Endothelial cell of umbilical vein (primary cell): ENCODE measurements at regions not wholly inside any gene's neighbourhood (a gene's known extent, or its start where the extent isn't known, plus 50 kb on each side); places are given as distances from the start of the nearest gene placed in this dataset.

Source experiments
- BruUV-seq: library from RNA; stranded (reverse); fragments of 400-500 nt; replicated peaks from 2 replicates; lab custom pipeline; 2021; lab: Mats Ljungman, UMichigan
- CTCF ChIA-PET: fragments of 300-600, 350-600 bp; sonication (Branson Sonifier 250); formaldehyde crosslinking; loops from one replicate; lab custom pipeline; 2021; ENCODE audit warnings: antibody characterized with exemption, inconsistent platforms; lab: Charles Lee
- POLR2A ChIA-PET: fragments of 300-600, 350-600 bp; sonication (Branson Sonifier 250); formaldehyde crosslinking; loops from one replicate; lab custom pipeline; 2021; ENCODE audit warnings: antibody characterized with exemption, inconsistent platforms; lab: Charles Lee
- DNase-seq: peaks from one replicate; pipeline ENCODE4 v3.0.0-alpha.2; 2011; ENCODE audit warnings: low read depth, low spot score
- FAIRE-seq: peaks from 2 replicates; lab custom pipeline; 2011; peaks lifted over from hg19 to GRCh38; lab: Jason Lieb, UNC
- H2AFZ ChIP-seq: 2 replicates; pipeline ENCODE4 v1.6.0; 2012; ENCODE audit warnings: low read depth, low read length, control low read depth, inconsistent platforms
- H3K27ac ChIP-seq: 2 replicates; pipeline ENCODE4 v1.5.1; 2011; ENCODE audit warnings: low read depth, mild to moderate bottlenecking, control low read depth, low read length, moderate library complexity; ENCODE audit not compliant: insufficient read depth
- H3K27me3 ChIP-seq, 2 experiments: 2 replicates each; pipeline versions ENCODE4 v1.6.0 to v1.6.1; 2011; ENCODE audit warnings: low read length in 2 of 2, mixed read lengths in 1 of 2; ENCODE audit not compliant: control insufficient read depth in 2 of 2, insufficient read depth in 2 of 2
- H3K36me3 ChIP-seq, 2 experiments: 2 replicates in 1 of 2; 3 replicates in 1 of 2; pipeline ENCODE4 v1.5.1; 2011; ENCODE audit warnings: low read length in 2 of 2, mild to moderate bottlenecking in 1 of 2, moderate library complexity in 1 of 2; ENCODE audit not compliant: control insufficient read depth in 2 of 2, insufficient read depth in 2 of 2; ENCODE audit errors: extremely low read depth in 1 of 2
- H3K4me1 ChIP-seq: 3 replicates; pipeline ENCODE4 v1.5.1; 2011; ENCODE audit warnings: mild to moderate bottlenecking, low read length; ENCODE audit not compliant: control insufficient read depth, insufficient read depth; ENCODE audit errors: extremely low read depth
- H3K4me2 ChIP-seq: 2 replicates; pipeline ENCODE4 v1.6.1; 2011; ENCODE audit warnings: low read length, control low read depth, mixed read lengths; ENCODE audit not compliant: insufficient read depth
- H3K4me3 ChIP-seq, 3 experiments: fragments of 200-600 bp in 1 of 3; sonication (generic), shearing (Covaris generic) in 1 of 3; replicated peaks in 1 of 3; 2 replicates each; pipeline ENCODE4 v1.5.1; 2011 to 2016; ENCODE audit warnings: control low read depth in 3 of 3, low read length in 3 of 3, mild to moderate bottlenecking in 2 of 3, inconsistent platforms in 1 of 3, low read depth in 1 of 3, moderate library complexity in 1 of 3; ENCODE audit not compliant: insufficient read depth in 1 of 3
- H3K79me2 ChIP-seq: 2 replicates; pipeline ENCODE4 v1.6.0; 2012; ENCODE audit warnings: low read length, inconsistent platforms; ENCODE audit not compliant: control insufficient read depth, insufficient read depth
- H3K9ac ChIP-seq: replicated peaks from 2 replicates; pipeline ENCODE3; 2011; ENCODE audit warnings: low read length, control low read depth; ENCODE audit not compliant: insufficient read depth; ENCODE audit errors: extremely low read depth
- H3K9me1 ChIP-seq: replicated peaks from 3 replicates; pipeline ENCODE4 v1.6.0; 2011; ENCODE audit warnings: mild to moderate bottlenecking, low read length; ENCODE audit not compliant: control insufficient read depth, insufficient read depth; ENCODE audit errors: extremely low read depth
- H3K9me3 ChIP-seq: replicated peaks from 2 replicates; pipeline ENCODE4 v1.5.1; 2012; ENCODE audit warnings: low read length, inconsistent platforms; ENCODE audit not compliant: control insufficient read depth, insufficient read depth
- H4K20me1 ChIP-seq: replicated peaks from 2 replicates; pipeline ENCODE3; 2011; ENCODE audit warnings: mild to moderate bottlenecking, low read length; ENCODE audit not compliant: control insufficient read depth, insufficient read depth; ENCODE audit errors: extremely low read depth
- CTCF ChIP-seq, 2 donors: IDR thresholded peaks; 1 replicate in 1 of 2; 2 replicates in 1 of 2; pipeline ENCODE4 v1.5.1; 2011; ENCODE audit warnings: low read length in 2 of 2, mild to moderate bottlenecking in 2 of 2, moderate library complexity in 2 of 2, control low read depth in 1 of 2, inconsistent platforms in 1 of 2, low read depth in 1 of 2; ENCODE audit not compliant: insufficient read depth in 1 of 2; ENCODE audit errors: extremely low read depth in 1 of 2
- EZH2 ChIP-seq: IDR thresholded peaks from 2 replicates; pipeline ENCODE4 v1.6.1; 2012; ENCODE audit warnings: borderline replicate concordance, low read depth, mild to moderate bottlenecking, moderate library complexity, low read length, inconsistent platforms; ENCODE audit not compliant: severe bottlenecking
- FOS ChIP-seq: IDR thresholded peaks from 2 replicates; pipeline ENCODE4 v1.6.1; 2011; ENCODE audit warnings: mild to moderate bottlenecking, low read length, moderate library complexity, borderline replicate concordance; ENCODE audit not compliant: insufficient read depth
- GATA2 ChIP-seq: IDR thresholded peaks from 2 replicates; pipeline ENCODE4 v1.7.0; 2011; ENCODE audit warnings: low read depth, mild to moderate bottlenecking, moderate library complexity, mixed read lengths, low read length; ENCODE audit not compliant: insufficient read length, insufficient read depth
- JUN ChIP-seq: IDR thresholded peaks from 2 replicates; pipeline ENCODE4 v1.6.1; 2011; ENCODE audit warnings: borderline replicate concordance, low read depth; ENCODE audit not compliant: insufficient read length, insufficient read depth
- MAX ChIP-seq: IDR thresholded peaks from 2 replicates; pipeline ENCODE4 v1.6.1; 2011; ENCODE audit not compliant: insufficient read depth, insufficient read length
- MYC ChIP-seq: IDR thresholded peaks from one replicate; pipeline ENCODE4 v1.6.1; 2011; ENCODE audit warnings: mild to moderate bottlenecking, low read depth, low read length
- POLR2A ChIP-seq: IDR thresholded peaks from 2 replicates; pipeline ENCODE4 v1.6.1; 2012; ENCODE audit warnings: low read depth, mild to moderate bottlenecking, control low read depth, low read length
- POLR2AphosphoS5 ChIP-seq: IDR thresholded peaks from 2 replicates; pipeline ENCODE4 v1.6.1; 2012; ENCODE audit warnings: low read depth, mild to moderate bottlenecking, control low read depth, low read length, moderate library complexity; ENCODE audit not compliant: insufficient read depth
- dilution Hi-C: fragments of 300-500 bp; cut with MboI; formaldehyde crosslinking; loops from one replicate; pipeline ENCODE4 v1.15.0; 2019; ENCODE audit warnings: low sequenced_read_pairs; ENCODE audit not compliant: extremely low pct_ligation_motif_present
- intact Hi-C: fragments of 100-400 bp; cut with micrococcal nuclease; formaldehyde crosslinking; loops from one replicate; pipeline ENCODE4 v1.10.0; 2022

GRCh38 chr10:108424656-108425055 is 1260.2 kb upstream of the SORCS1 start:
- dilution Hi-C loops, result no loop called here
- POLR2A ChIA-PET, result no interaction called here
- H3K9me1 ChIP-seq, result no peaks in the 10 kb centered on the region
- no peaks in the 10 kb centered on the region for H3K9me3 ChIP-seq
- no peaks in the 10 kb centered on the region for H3K4me1 ChIP-seq
- TF ChIP-seq POLR2A (no peak), GATA2 (no peak), JUN (no peak), CTCF (IDR thresholded peaks at IDR 0.05; ENCODE audit: extremely low read depth in 1 of 2, insufficient read depth in 1 of 2, low read depth in 1 of 2, low read length in 2 of 2) (no peak)
- no peaks in the 10 kb centered on the region for H3K27me3 ChIP-seq
- H3K9ac ChIP-seq, result no peak overlapping the region
- intact Hi-C loops, result no loop called here
- no peak overlapping the region for H2AFZ ChIP-seq
- DNase-seq (no peak), FAIRE-seq (no peak)
- no TSS peak for BruUV-seq
- no peak overlapping the region for H3K4me2 ChIP-seq
- CTCF ChIA-PET, result no interaction called here
- no peak overlapping the region for H3K27ac ChIP-seq
- H3K79me2 ChIP-seq, result no peaks in the 10 kb centered on the region
- H4K20me1 ChIP-seq, result no peaks in the 10 kb centered on the region
- no peak overlapping the region for H3K4me3 ChIP-seq
- no peaks in the 10 kb centered on the region for H3K36me3 ChIP-seq

GRCh38 chr10:108422286-108422685 is 1257.8 kb upstream of the SORCS1 start:
- no peaks in the 10 kb centered on the region for H3K9me1 ChIP-seq
- TF ChIP-seq FOS, result no peak
- no peak for TF ChIP-seq MYC
- no peak for TF ChIP-seq POLR2AphosphoS5
- no peak for TF ChIP-seq JUN
- no peak for TF ChIP-seq EZH2
- TF ChIP-seq CTCF (IDR thresholded peaks at IDR 0.05; ENCODE audit: extremely low read depth in 1 of 2, insufficient read depth in 1 of 2, low read depth in 1 of 2, low read length in 2 of 2), result no peak
- TF ChIP-seq GATA2, result no peak
- no peak for TF ChIP-seq MAX
- no peak for TF ChIP-seq POLR2A
- DNase-seq (no peak), FAIRE-seq (no peak)
- intact Hi-C loops (no loop called here), dilution Hi-C loops (no loop called here)
- no peaks in the 10 kb centered on the region for H3K79me2 ChIP-seq
- no TSS peak for BruUV-seq
- no peak overlapping the region for H2AFZ ChIP-seq
- POLR2A ChIA-PET, result no interaction called here
- H3K4me3 ChIP-seq, result no peak overlapping the region
- H3K36me3 ChIP-seq, result no peaks in the 10 kb centered on the region
- H3K4me1 ChIP-seq, result no peaks in the 10 kb centered on the region
- no peaks in the 10 kb centered on the region for H4K20me1 ChIP-seq
- H3K9me3 ChIP-seq, result peaks cover 2% of the 10 kb centered on the region
- H3K9ac ChIP-seq, result no peak overlapping the region
- H3K27ac ChIP-seq, result no peak overlapping the region
- H3K4me2 ChIP-seq, result no peak overlapping the region
- CTCF ChIA-PET, result no interaction called here
- H3K27me3 ChIP-seq, result no peaks in the 10 kb centered on the region
